ENCODE measurements at regions not wholly inside any gene's neighbourhood (a gene's known extent, or its start where the extent isn't known, plus 50 kb on each side); places are given as distances from the start of the nearest gene placed in this dataset.
"Not testable (repeated sequence)": the region's sequence is repeated elsewhere in the genome, so short reads cannot be mapped to it uniquely, and the experiment has no call there.

DNA sequence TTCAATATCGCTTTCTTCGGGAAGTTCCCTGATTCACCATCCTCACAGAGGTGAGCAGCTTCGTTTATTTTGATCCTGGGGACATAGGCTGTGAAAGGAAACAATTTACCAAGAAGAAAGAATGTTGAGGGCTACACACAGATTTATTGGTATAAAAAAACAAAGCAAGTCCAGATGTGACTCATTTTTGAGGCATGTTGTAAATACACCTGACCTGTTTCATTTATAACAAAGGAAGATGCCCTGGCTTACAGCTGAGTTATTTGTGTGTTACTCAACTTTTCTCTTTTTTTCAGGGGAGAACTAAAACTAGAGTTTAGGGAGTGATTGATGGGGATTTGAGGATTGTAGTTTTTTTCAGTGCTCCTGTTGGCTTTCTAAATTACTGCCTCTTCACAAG lies 489.5 kb downstream of the CBLN4 start:
- no peak for DNase-seq

DNA sequence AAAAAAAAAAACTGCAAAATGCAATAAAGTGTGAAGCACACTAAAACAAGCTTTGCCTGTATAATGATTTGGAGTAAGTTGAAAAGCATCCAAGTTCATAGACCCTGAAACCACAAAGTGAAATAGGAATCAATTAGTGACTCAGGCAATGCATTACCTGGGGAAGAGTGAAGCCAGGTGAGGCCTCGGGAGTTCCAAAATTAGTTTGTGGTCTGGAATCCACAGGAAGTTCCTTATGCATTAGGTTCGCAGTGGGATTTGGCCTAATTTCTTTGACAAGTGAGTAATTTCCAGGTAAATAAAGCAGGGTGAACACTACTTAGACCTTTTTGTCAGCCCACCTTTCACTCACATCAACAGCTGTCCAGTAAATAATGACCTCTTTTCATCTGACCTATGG lies 490.8 kb downstream of the CBLN4 start:
- DNase-seq = no peak

DNA sequence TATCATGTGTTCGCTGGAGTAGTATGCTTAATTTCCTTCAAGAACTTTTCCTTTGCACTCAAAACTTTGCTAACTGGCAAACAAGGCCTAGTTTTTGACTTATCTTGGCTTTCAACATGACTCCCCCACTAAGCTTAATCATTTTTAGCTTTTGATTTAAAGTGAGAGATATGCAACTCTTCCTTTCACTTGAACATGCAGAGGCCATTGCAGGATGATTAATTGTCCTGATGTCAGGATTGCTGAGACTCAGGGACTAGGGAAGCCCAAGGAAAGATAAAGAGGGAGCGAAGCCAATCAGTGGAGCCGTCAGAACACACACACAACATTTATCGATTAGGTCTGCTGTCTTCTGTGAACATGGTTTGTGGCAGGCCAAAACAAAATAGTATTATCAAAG lies 491.4 kb downstream of the CBLN4 start:
- no peak for DNase-seq

DNA sequence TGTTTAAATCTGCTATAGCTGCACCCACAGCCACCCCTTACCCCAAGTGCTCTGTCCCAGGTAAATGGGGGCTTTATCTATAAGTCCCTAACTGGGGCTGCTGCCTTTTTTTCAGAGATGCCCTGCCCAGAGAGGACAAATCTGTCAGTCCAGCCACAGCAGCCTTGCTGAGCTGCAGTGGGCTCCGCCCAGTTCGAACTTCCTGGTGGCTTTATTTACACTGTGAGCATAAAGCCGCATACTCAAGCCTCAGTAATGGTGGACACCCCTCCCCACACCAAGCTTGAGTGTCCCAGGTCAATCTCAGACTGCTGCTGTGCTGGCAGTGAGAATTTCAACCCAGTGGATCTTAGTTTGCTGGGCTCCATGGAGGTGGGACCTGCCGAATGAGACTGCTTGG lies 505.2 kb downstream of the CBLN4 start:
- no peak for DNase-seq

DNA sequence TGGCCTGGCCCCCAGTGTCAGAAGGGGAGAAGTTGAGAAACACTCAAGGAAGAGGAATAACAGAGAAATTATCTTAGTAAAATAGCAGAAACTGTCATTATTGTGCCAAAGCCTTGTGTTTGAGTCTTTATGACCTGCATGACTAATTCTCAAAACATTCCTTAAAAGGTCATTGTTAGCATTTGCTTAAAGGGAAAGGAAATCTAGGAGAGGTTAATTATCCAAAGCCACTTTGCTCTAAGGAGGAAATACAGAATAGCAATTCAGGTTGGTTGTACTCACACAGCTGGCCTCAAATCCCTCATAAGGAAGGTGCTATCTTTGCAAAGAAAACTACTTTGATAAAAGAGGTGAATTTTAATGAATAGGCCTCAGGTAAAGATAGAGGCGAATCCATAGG lies 516.7 kb downstream of the CBLN4 start:
- no peak for DNase-seq

DNA sequence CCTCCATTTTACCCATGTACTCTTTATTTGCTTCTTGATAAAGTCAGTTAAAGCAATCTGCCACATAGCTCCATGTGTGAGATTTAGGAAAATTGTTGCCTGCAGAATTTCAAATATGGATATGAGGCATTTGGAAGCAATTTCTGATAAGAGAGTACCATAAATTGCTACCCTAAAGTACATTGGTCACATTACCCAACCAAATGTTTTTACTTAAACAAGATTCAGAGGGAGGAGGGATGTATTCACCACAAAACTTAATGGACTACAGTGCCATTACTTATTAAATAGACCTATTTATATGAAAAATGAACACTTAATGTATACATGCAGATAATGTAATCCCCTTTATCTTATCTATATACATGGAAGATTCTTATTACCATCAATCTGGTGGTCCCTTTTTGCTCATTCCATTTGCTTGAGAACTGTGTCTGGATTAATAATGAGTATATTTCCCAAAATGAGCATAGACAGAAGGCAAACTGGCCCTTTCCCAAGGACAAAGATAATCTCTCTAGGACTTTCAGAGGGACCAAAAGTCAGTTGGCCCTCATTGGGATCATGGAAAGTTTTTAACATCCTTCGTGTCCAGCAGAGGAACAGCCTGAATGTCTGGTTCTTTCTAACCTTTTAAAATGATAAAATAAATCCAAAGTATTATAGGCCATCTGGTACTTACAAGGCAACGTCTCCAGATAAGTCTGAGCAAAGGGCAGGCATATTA lies 526.4 kb downstream of the CBLN4 start:
- no peak for DNase-seq

DNA sequence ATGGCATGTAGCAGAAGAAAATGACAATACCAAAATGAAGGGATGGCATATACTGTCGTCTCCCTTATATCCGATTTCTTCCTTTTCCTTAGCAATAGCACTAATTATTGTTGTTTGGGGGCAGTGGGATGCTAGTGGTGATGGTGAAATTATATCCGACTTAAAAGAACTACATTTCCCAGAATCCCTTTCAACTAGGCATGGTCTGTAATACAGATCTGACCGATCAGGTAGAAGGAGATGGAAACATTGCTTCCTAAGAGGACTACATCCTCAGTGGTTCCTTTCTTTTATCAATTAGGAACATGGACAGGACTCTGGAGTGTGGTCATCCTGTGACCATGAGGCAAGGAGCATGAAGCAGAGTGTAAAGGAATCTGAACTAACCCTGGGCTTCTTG lies 532.6 kb downstream of the CBLN4 start:
- DNase-seq = no peak

DNA sequence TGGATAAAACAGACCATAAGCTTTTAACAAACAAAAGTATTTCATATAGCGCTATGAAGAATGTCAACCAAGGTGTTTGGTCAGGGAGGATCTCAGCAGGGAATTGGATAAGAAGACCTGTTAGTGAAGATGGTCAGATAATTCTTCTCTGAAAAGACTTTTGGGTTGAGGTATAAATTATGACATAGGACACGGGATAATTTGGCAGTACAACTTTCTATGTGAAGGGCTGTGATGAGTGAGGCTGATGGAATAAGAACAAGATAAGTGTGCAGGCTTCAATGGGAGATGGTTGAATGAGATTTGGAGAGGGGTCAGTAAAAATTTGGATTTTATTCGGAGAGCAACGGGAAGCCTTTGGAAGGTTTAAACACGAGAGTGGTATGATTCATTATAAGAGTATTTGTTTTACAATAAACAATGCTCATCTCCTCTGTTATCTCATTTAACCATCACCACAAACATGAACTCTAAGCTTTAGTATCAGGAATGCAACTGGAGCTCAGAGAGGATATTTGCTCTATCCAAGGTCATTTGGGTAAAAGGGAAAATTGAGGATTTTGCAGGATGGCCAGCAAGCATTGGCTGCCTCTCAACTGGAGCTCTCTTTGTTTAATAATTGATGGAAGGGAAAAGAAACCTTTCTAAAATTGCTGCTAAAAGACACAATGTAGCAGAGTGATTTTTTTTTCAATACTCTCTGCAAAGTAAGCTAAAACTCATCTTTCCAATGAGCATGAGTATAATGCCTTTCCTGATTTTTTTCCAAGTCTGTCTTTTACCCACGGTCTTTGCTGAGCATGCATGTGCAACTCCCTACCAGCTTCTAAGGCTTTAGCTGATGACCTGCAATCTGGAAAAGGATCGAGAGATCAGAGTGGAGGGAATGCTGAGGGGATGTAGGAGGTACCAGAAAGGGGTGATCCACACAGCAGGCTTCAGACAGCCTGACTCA lies 534.0 kb downstream of the CBLN4 start:
- no peak for DNase-seq

DNA sequence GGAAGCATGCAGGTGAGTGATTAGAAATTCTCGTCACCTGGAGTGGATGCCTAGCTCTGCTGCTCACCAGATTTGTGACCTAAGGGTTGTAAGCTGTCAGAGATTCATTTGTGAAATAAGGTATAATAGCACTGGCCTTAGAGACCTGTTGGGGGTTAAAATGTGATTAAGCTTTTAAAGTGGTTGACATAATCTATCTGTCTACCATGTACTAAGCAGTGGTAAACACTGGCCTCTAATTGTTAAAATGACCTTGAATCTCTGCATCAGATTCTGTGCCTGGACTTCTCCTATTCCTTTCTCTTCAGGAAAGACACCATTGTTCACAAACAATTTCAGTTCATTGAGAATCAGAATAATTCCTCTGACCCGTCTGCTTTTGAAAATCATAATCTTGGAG lies 536.2 kb downstream of the CBLN4 start:
- DNase-seq = no peak

DNA sequence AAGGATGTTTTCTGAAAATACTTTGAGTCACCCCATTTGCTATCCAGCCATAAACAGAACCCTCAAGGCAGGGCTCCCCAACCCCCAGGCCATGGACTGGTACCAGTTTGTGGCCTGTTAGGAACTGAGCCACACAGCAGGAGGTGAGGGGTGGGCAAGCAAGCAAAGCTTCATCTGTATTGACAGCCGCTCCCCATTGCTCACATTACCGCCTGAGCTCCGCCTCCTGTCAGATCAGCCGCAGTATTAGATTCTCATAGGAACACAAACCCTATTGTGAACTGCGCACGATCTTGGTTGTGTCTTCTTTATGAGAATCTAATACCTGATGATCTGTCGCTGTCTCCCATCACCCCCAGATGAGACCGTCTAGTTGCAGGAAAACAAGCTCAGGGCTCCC lies 543.8 kb downstream of the CBLN4 start:
- DNase-seq = no peak

DNA sequence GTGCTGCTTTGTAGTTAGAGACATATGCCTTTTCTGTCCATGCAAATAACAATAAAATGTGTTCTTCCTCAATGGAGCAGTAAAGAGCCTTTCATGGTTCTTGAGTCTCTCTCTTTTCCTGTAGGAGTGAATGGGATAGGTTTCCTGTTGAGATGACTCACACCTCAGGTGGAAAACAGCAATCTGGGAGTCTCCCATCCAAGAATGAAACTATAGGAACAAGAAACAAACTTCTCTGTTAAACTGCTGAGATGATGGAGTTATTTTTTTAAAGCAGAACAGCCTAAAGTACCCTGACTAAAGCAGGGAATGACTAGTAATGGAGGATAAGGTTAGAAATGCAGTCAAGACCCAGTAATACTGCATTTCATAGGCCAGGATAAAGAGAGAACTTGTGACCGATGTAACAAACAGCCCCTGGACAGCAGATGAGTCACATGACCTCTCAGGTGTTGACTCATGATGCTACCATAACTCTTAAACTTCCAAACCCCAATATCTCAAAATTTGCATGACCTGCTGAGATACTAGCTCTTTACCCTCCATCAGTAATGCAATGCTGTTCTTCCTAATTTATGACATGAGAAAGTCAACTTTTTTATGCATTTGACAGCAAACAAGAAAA lies 548.9 kb downstream of the CBLN4 start:
- DNase-seq = no peak

DNA sequence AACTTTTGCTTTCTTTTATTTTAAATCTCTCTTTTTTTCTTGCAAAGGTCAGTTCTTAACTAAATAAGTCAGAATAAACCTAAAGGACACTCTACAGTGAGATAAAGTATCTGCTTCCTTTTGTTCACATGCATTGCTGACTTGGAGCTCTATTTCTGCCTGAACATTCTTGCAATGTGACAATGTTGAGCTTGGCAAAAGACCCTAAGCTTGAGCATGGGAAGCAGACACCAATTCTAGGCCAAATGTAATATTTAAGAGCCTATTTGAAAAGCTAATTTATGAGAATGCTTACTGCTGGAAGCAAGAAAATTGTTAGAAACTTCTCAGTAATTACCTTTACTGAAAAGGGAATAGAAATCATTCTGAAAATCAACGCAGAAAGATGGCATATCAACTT lies 556.2 kb downstream of the CBLN4 start:
- DNase-seq = no peak

DNA sequence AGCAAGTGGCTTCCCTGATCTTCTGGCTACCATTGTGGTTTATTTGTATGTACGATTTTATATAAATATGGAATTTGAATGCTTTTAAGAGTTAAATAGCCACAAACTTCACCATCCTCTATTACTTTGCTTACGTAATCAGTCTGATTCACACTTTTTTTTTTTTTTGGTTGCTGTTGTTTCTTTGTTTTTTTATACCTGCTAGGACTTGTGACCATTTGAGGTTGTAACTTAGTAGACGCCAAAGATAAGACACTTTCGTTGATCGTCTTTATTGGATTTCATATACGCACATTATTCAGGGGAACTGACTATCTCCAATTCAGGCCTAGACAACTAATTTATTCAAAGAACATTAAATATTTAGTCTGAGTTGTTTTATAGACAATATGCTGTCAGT lies 559.0 kb downstream of the CBLN4 start:
- DNase-seq = no peak

DNA sequence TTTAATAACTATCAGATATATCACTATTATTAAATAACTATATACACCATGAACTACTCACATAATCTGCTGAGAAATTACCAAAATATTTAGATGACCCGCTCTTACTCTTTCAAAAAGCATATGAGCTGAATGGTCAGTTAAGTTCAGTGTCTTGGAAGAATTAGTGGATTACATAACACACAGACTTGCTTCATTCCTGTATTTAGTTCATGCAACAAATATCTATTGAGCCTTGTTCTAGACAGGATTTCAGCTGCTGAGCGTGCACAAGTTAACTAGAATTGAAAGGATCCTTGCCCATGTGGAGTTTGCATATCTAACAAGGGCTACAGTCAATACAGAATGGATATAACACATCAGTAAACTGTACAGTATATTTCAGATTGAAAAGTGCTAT lies 566.2 kb downstream of the CBLN4 start:
- DNase-seq = no peak

DNA sequence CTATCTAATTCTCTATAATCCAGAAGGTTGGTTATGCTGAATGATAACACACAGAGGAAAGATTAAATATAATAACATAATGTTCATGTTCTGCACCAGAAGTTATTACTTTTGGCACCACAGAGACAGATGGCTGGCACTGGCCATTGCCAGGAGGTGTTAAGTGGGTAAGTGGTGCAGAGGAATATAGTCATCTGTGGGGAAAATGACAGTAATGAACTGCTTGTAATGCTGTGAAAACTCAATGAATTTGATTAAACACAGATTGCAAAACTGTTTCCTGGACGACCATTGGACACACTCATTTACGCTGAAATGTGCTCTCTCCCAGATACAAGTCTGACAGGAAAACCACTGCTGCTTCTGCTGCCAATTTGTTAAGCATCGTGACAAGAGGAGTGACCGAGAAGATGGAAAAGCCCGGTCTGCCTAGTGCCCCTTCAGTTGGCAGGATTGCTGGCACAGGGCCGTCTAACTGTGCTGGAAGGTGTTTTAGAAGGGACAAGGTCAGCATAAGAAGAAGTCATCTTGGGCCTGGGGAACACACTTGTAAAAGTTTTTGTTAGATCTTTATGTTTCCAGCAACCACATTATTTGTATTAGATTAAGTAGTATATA lies 567.4 kb downstream of the CBLN4 start:
- DNase-seq = no peak

DNA sequence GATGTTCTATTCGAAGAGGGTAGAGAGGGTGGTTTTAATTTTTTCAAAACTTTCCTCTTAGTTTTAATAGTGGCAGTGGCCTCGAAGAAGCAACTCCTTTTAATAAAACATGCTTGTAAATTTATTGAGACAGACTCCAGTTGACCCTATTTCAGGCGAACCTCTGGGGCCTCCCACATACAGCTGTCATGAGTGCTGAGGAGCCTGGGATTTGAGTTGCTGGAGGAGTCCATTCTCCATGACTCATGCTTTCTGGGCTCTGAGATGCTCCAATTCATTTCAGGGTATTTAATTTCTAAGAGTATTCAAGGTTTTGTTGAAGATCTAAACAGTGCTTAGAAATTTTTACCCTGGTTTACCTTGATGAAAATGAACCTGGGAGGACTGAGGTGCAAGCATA lies 580.4 kb downstream of the CBLN4 start:
- DNase-seq = no peak

DNA sequence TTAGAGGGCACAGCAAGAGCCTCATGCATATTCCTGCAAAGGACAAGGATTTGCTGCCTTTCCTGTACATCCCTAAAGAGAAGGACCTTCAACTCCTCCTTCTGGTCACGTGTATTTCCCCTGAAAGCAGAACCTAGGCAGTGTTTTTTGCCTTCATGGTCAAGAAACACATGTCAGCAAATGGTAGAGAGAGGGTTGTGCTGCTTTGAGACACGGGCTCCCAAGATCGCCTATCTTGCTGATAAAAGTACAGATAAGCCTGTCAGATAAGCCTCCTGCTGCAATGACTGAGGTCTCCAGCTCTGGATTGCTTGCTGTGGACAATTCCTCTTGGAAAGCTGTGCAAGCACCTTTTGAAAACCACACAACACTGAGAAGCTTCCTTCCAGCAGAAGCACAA lies 580.8 kb downstream of the CBLN4 start:
- DNase-seq = no peak

DNA sequence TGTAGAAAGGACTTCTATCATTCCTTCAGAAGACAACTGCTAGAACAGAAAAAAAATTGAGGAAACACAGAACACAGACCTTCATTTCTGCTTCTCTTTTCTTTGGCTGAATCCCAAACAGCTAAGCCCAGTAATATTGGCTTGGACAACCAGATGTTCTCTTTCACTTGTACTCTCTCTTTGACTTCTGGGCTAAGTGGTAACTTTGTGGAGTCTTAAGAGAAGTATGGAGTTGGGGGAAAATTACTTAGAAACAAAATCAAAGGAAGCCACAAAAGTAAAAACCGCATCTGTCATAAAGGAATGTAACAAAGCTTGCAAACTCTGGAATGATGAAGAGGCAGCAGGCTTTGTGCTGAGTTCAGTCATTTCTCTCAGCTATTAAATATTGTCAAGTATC lies 587.5 kb downstream of the CBLN4 start:
- no peak for DNase-seq

DNA sequence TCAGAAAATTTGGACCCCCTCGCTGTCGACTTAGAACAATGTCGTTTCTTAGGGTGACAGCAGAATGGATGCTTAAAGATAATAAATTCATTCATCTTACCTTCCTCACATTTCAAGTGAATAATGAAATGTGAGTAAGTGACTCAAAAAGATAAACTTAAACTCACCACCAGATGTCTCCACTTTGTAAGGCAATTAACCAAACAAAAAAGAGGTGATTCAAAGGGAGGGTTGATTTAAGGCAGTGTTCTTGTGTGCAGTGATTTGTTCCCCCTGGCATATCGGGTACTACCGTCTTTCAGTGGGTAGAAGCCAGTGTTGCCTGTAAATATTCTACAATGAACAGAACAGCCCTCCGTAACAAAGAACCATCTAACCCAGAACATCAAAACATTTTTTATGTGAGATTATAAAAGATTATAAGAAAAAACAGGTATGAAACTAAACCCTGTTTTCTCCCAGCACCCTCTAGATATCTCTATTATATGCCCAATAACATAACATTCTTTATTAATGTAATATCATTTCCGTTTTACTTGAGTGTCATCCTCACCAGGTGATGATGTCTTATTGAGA lies 589.7 kb downstream of the CBLN4 start:
- no peak for DNase-seq

DNA sequence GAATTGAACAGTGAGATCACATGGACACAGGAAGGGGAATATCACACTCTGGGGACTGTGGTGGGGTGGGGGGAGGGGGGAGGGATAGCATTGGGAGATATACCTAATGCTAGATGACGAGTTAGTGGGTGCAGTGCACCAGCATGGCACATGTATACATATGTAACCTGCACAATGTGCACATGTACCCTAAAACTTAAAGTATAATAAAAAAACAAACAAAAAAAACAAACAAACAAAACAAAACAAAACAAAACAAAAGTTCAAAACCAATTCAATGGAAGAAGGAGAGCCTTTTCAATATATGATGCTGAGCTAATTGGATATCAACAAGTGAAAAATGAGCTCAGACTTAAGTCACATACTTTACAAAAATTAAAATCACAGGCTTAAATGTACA lies 592.8 kb downstream of the CBLN4 start:
- not testable (repeated sequence) for DNase-seq

DNA sequence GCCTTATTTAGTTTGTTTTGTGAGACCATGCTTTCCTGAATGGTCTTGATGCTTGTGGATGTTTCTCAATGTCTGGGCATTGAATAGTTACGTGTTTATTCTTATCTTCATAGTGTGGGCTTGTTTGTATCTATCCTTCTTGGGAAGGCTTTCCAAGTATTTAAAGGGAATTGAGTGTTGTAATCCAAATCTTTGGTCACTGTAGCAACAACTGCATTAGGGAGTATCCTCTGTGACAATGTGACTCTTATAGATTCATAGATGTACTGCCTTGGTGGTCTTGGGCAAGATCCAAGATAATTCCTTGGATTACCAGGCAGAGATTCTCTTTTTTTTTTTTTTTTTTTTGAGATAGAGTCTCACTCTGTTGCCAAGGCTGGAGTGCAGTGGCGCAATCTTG lies 598.4 kb downstream of the CBLN4 start:
- DNase-seq = no peak

DNA sequence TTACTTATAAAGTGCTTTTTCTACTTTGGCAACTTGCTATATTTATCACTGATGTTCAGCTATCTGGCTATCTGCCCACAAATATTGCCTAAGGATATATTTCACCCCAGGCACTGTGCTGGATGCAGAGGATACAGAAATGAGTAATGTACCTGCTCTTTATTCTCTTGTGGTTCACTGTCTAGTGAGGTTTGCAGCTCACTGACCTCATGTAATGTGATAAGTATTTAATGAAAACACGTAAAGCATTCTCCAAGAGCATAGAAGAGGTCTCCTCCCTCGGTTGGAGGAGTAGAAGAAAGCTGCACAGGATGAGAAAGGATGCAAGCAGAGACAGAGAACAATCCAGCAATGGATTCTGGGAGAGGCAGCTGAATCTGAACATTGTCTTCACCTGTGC lies 610.7 kb downstream of the CBLN4 start:
- DNase-seq = no peak

DNA sequence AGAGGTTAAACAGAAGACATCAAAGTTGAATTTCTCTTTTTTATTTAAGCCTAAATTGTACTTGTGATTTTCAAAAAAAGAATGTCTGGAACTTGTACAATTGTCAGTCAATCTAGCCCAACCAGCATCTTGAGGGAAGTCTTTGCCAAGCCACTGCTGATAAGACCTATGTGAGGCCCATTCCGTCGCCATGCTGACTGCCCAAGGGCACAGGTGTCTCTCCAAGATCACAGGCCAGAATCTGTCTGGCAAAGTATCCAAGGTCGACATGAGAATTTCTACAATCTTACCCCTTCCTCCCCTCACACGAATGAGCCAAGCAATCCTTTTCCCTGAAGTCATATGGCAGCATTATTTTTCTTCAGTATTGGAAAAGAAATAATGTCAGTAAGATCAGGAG lies 614.5 kb downstream of the CBLN4 start:
- no peak for DNase-seq

Data from NCI-H1048 (cell line).